Upper lobe of left lung (tissue), 6 donors: ENCODE measurements at regions not wholly inside any gene's neighbourhood (a gene's known extent, or its start where the extent isn't known, plus 50 kb on each side); places are given as distances from the start of the nearest gene placed in this dataset.
"Not testable (repeated sequence)": the region's sequence is repeated elsewhere in the genome, so short reads cannot be mapped to it uniquely, and the experiment has no call there.

Source experiments
- ATAC-seq, 2 donors: fragments of 200-7000 bp; cut with Tn5 transposase; one replicate each; pipeline ENCODE4 v1.9.1; 2022; ENCODE audit warnings: mild to moderate bottlenecking in 2 of 2, moderate library complexity in 2 of 2; ENCODE audit not compliant: low FRiP score in 2 of 2
- DNase-seq, 2 donors: peaks; one replicate each; pipeline ENCODE4 v3.0.0-alpha.2; 2019 to 2020
- H3K27ac ChIP-seq, 4 donors: fragments of 200-600 bp; sonication (generic); one replicate each; pipeline ENCODE4 v1.5.1; 2016 to 2019
- H3K27me3 ChIP-seq, 4 donors: fragments of 200-600 bp; sonication (generic); one replicate each; pipeline ENCODE4 v1.5.1; 2017 to 2019
- H3K36me3 ChIP-seq, 4 donors: fragments of 200-600 bp; sonication (generic); one replicate each; pipeline ENCODE4 v1.5.1; 2016 to 2019
- H3K4me1 ChIP-seq, 4 donors: fragments of 200-600 bp; sonication (generic); one replicate each; pipeline ENCODE4 v1.5.1; 2018 to 2019
- H3K4me3 ChIP-seq, 4 donors: fragments of 200-600 bp; sonication (generic); one replicate each; pipeline ENCODE4 v1.5.1; 2017 to 2019; ENCODE audit warnings: mild to moderate bottlenecking in 2 of 4, moderate library complexity in 1 of 4
- H3K9me3 ChIP-seq, 4 donors: fragments of 200-600 bp; sonication (generic); one replicate each; pipeline ENCODE4 v1.5.1; 2018 to 2019
- EP300 ChIP-seq, 4 donors: sonication (generic); formaldehyde crosslinking; IDR thresholded peaks; one replicate each; pipeline ENCODE4 v1.5.1; 2017; ENCODE audit warnings: antibody characterized with exemption in 4 of 4, control low read depth in 2 of 4
- POLR2A ChIP-seq, 4 donors: fragments of 450-650 bp; IDR thresholded peaks; one replicate each; pipeline ENCODE4 v1.5.1; 2016 to 2017; ENCODE audit warnings: antibody characterized with exemption in 4 of 4, mild to moderate bottlenecking in 2 of 4
- POLR2AphosphoS5 ChIP-seq, 2 donors: sonication (generic); formaldehyde crosslinking; IDR thresholded peaks; one replicate each; pipeline ENCODE4 v1.5.1; 2017; ENCODE audit warnings: antibody characterized with exemption in 2 of 2
- WGBS, 2 donors: methylation state at CpG; one replicate each; pipeline ENCODE4 v1.1.5; 2017 to 2018; 5-methylcytosine and 5-hydroxymethylcytosine counted together
- TF ChIP-seq, protein P1 (sequence below), 6 experiments: fragments of 450-650 bp in 4 of 6; fragments of 200-600 bp in 2 of 6; sonication (generic) in 2 of 6; IDR thresholded peaks; one replicate each; pipeline ENCODE4 v1.5.1; 2016 to 2019; ENCODE audit warnings: antibody characterized with exemption in 6 of 6
- donor health status: DM: no; HTN: no; CAD: no; lungs with moderate emphysema.
- donor health status: DM: no; HTN: yes; CAD: no; lungs with severe emphysema.

DNA sequence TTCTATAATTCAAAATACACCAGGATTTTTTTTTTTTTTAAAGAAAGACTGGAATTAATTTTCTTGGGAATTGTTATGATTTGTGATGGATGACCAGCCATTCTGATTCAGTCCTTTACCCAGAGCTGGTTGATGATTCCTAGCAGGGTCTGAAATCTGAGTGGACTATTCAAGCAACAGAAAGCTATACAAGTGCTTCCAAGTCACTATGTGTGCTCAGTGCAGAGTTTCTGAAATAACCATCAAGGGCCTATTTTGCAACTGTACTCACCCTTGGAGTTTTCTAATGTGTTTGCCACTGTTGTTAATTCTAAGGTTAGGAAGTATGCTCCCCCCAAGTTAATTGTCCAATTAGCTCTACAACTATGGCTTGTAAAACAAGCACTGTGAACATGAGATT lies 137.7 kb upstream of the RAPGEF2 start:
- Histone ChIP-seq H3K36me3 (no peaks in the 10 kb centered on the region), H3K4me1 (no peaks in the 10 kb centered on the region), H3K9me3 (no peaks in the 10 kb centered on the region), H3K4me3 (no peak overlapping the region), H3K27ac (no peak overlapping the region), H3K27me3 (no peaks in the 10 kb centered on the region)
- TF ChIP-seq POLR2AphosphoS5 (IDR thresholded peaks at IDR 0.05) (no peak), POLR2A (IDR thresholded peaks at IDR 0.05) (no peak), EP300 (IDR thresholded peaks at IDR 0.05) (no peak)
- TF ChIP-seq, protein P1, sequence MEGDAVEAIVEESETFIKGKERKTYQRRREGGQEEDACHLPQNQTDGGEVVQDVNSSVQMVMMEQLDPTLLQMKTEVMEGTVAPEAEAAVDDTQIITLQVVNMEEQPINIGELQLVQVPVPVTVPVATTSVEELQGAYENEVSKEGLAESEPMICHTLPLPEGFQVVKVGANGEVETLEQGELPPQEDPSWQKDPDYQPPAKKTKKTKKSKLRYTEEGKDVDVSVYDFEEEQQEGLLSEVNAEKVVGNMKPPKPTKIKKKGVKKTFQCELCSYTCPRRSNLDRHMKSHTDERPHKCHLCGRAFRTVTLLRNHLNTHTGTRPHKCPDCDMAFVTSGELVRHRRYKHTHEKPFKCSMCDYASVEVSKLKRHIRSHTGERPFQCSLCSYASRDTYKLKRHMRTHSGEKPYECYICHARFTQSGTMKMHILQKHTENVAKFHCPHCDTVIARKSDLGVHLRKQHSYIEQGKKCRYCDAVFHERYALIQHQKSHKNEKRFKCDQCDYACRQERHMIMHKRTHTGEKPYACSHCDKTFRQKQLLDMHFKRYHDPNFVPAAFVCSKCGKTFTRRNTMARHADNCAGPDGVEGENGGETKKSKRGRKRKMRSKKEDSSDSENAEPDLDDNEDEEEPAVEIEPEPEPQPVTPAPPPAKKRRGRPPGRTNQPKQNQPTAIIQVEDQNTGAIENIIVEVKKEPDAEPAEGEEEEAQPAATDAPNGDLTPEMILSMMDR (IDR thresholded peaks at IDR 0.05), result no peak
- ATAC-seq, result peak in 1 of 2 donors; percentile 46
- DNase-seq, result no peak

- no peak for TF ChIP-seq EP300 (IDR thresholded peaks at IDR 0.05)
- TF ChIP-seq, protein P1 (IDR thresholded peaks at IDR 0.05), result no peak
- no peak for TF ChIP-seq POLR2AphosphoS5 (IDR thresholded peaks at IDR 0.05)
- no peak for TF ChIP-seq POLR2A (IDR thresholded peaks at IDR 0.05)
- 91 to 94% methylated on average over 1 of the region's 1 CpG for whole genome bisulfite sequencing, 2 donors
- no peaks in the 10 kb centered on the region for H3K27me3 ChIP-seq
Measured at GRCh38 chr4:158966091-158966490, 136.8 kb upstream of the RAPGEF2 start.

DNA sequence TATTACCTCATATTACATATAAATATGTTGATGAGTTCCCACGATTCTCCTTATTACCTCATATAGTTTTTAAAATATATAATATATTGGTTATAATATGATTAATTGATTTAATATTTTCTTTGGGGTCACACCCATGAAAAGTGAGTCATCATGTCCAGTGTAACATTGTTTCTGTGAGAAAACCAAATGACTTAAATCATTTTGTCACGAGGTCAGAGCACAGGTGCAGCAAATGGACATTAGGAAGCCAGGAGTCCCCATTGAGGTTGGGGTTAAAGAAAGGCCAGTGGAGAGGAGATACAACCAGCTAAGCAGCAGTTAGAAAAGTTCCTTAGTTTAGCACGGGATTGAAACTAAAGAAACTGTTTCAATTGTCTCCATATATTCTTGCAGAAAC lies 133.9 kb upstream of the RAPGEF2 start:
- no peaks in the 10 kb centered on the region for H3K36me3 ChIP-seq
- H3K4me1 ChIP-seq, result no peaks in the 10 kb centered on the region
- no peak for TF ChIP-seq POLR2A (IDR thresholded peaks at IDR 0.05)
- TF ChIP-seq, protein P1 (IDR thresholded peaks at IDR 0.05), result no peak
- no peak for TF ChIP-seq POLR2AphosphoS5 (IDR thresholded peaks at IDR 0.05)
- TF ChIP-seq EP300 (IDR thresholded peaks at IDR 0.05), result no peak
- no peak overlapping the region for H3K4me3 ChIP-seq
- H3K27me3 ChIP-seq, result no peaks in the 10 kb centered on the region
- WGBS, 2 donors, result 89 to 91% methylated on average over 3 of the region's 3 CpGs
- ATAC-seq (no peak), DNase-seq (no peak)
- no peaks in the 10 kb centered on the region for H3K9me3 ChIP-seq
- H3K27ac ChIP-seq, result no peak overlapping the region

More at GRCh38 chr4:158966091-158966490, 136.8 kb upstream of the RAPGEF2 start:
- H3K27ac ChIP-seq, result no peak overlapping the region
- ATAC-seq (no peak), DNase-seq (no peak)
- no peaks in the 10 kb centered on the region for H3K4me1 ChIP-seq
- no peaks in the 10 kb centered on the region for H3K9me3 ChIP-seq
- no peak overlapping the region for H3K4me3 ChIP-seq
- no peaks in the 10 kb centered on the region for H3K36me3 ChIP-seq

DNA sequence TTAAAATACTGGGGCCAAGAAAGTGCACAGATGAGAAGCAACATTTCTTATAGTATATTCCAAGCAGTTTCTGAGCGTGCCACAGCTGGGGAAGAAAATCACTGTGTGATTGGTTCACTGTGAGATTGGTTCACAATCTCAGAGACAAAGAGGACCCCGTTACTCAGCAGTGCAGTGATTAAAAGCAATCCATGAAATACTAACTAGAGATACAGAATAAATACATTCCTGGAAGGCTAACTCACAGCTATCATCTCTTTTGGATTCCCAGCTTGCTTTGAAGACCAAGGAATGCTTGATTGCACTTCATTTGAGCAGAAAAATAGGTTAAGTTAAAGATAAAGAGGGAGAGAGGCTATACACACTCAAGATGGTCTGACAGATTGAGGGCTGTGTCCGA lies 132.1 kb upstream of the RAPGEF2 start:
- ATAC-seq (no peak), DNase-seq (no peak)
- H3K4me1 ChIP-seq, result no peaks in the 10 kb centered on the region
- no peak overlapping the region for H3K4me3 ChIP-seq
- TF ChIP-seq POLR2AphosphoS5 (IDR thresholded peaks at IDR 0.05), result no peak
- TF ChIP-seq EP300 (IDR thresholded peaks at IDR 0.05), result no peak
- TF ChIP-seq, protein P1 (IDR thresholded peaks at IDR 0.05), result no peak
- no peak for TF ChIP-seq POLR2A (IDR thresholded peaks at IDR 0.05)
- WGBS, 2 donors, result 66 to 67% methylated on average over 3 of the region's 3 CpGs
- H3K27me3 ChIP-seq, result no peaks in the 10 kb centered on the region
- no peak overlapping the region for H3K27ac ChIP-seq
- H3K36me3 ChIP-seq, result no peaks in the 10 kb centered on the region
- H3K9me3 ChIP-seq, result no peaks in the 10 kb centered on the region

GRCh38 chr4:158974438-158974837 lies 128.4 kb upstream of the RAPGEF2 start:
- DNase-seq, H3K27ac ChIP-seq, H3K4me3 ChIP-seq, H3K9me3 ChIP-seq, H3K36me3 ChIP-seq, H3K27me3 ChIP-seq, H3K4me1 ChIP-seq, ATAC-seq: not testable (repeated sequence)
- WGBS, 2 donors, result 91 to 95% methylated on average over 2 of the region's 2 CpGs

GRCh38 chr4:158980711-158981110 lies 122.2 kb upstream of the RAPGEF2 start:
- H3K27ac ChIP-seq, ATAC-seq, H3K9me3 ChIP-seq, H3K4me1 ChIP-seq, H3K27me3 ChIP-seq, DNase-seq, H3K4me3 ChIP-seq, H3K36me3 ChIP-seq: not testable (repeated sequence)
- WGBS, 2 donors, result 97 to 98% methylated on average over 5 of the region's 5 CpGs
